Spleen (tissue), 11 donors: ENCODE measurements at regions not wholly inside any gene's neighbourhood (a gene's known extent, or its start where the extent isn't known, plus 50 kb on each side); places are given as distances from the start of the nearest gene placed in this dataset.

Experiments used
- DNase-seq: peaks from one replicate; pipeline ENCODE4 v3.0.0-alpha.2; 2020
- H3K27ac ChIP-seq, 8 donors: fragments of 200-600 bp; sonication (generic) in 7 of 8; 1 replicate in 4 of 8; 2 replicates in 4 of 8; pipeline versions ENCODE4 v1.5.0 to v1.8.0; 2016 to 2021; ENCODE audit warnings: inconsistent platforms in 4 of 8, mild to moderate bottlenecking in 4 of 8, moderate library complexity in 1 of 8
- H3K27me3 ChIP-seq, 7 donors: fragments of 200-600 bp; sonication (generic) in 6 of 7; replicated peaks in 1 of 7; 1 replicate in 4 of 7; 2 replicates in 3 of 7; pipeline versions ENCODE4 v1.5.0 to v1.8.0; 2016 to 2021; ENCODE audit warnings: inconsistent platforms in 3 of 7, mild to moderate bottlenecking in 1 of 7
- H3K36me3 ChIP-seq, 6 donors: fragments of 200-600 bp; sonication (generic) in 5 of 6; 1 replicate in 4 of 6; 2 replicates in 2 of 6; pipeline versions ENCODE4 v1.5.0 to v1.8.0; 2016 to 2021; ENCODE audit warnings: inconsistent platforms in 2 of 6
- H3K4me1 ChIP-seq, 6 donors: fragments of 200-600 bp; sonication (generic) in 5 of 6; 1 replicate in 3 of 6; 2 replicates in 3 of 6; pipeline versions ENCODE4 v1.5.0 to v1.8.0; 2016 to 2021; ENCODE audit warnings: inconsistent platforms in 3 of 6
- H3K4me3 ChIP-seq, 8 donors: fragments of 200-600 bp; sonication (generic) in 7 of 8; 1 replicate in 4 of 8; 2 replicates in 4 of 8; pipeline versions ENCODE4 v1.5.0 to v1.8.0; 2016 to 2021; ENCODE audit warnings: inconsistent platforms in 4 of 8, mild to moderate bottlenecking in 4 of 8, moderate library complexity in 2 of 8
- H3K9me3 ChIP-seq, 8 donors: fragments of 200-600 bp; sonication (generic) in 7 of 8; 1 replicate in 4 of 8; 2 replicates in 4 of 8; pipeline versions ENCODE4 v1.5.0 to v1.8.0; 2016 to 2021; ENCODE audit warnings: inconsistent platforms in 4 of 8
- CTCF ChIP-seq, 11 experiments: fragments of 200-600 bp in 7 of 11; fragments of 450-650 bp in 4 of 11; sonication (generic) in 4 of 11; IDR thresholded peaks in 8 of 11; conservative IDR thresholded peaks in 3 of 11; 1 replicate in 7 of 11; 2 replicates in 4 of 11; pipeline versions ENCODE4 v1.4.0 to v1.8.0; 2016 to 2021; ENCODE audit warnings: antibody characterized with exemption in 11 of 11, inconsistent platforms in 4 of 11, mild to moderate bottlenecking in 1 of 11
- POLR2A ChIP-seq, 3 donors: fragments of 450-650 bp; IDR thresholded peaks; one replicate each; pipeline ENCODE4 v1.5.1; 2017; ENCODE audit warnings: antibody characterized with exemption in 3 of 3, mild to moderate bottlenecking in 1 of 3
- POLR2AphosphoS5 ChIP-seq, 3 donors: sonication (generic); formaldehyde crosslinking; IDR thresholded peaks; one replicate each; pipeline ENCODE4 v1.5.1; 2017; ENCODE audit warnings: antibody characterized with exemption in 3 of 3
- WGBS, 5 donors: extraction: QIAGEN DNeasy Blood & Tissue Kit in 3 of 5; methylation state at CpG; one replicate each; pipeline versions ENCODE4 v1.1.5 to v1.1.7; 2013 to 2018; 5-methylcytosine and 5-hydroxymethylcytosine counted together
- intact Hi-C: fragments of 100-400 bp; cut with DNase I; formaldehyde crosslinking; loops from one replicate; pipeline ENCODE4 v1.15.0; 2023; ENCODE audit warnings: low total_unique reads
- donor health status: healthy with polysubstance abuse.
- donor health status: DM: no; HTN: no; CAD: no; lungs with moderate emphysema.
- donor health status: DM: no; HTN: no; CAD: no.
- donor health status: Bipolar disorder and iron deficiency.
- donor health status: healthy.
- donor health status: DM: no; HTN: no; CAD: no.
- donor health status: DM: yes; HTN: yes; CAD: no.

DNA sequence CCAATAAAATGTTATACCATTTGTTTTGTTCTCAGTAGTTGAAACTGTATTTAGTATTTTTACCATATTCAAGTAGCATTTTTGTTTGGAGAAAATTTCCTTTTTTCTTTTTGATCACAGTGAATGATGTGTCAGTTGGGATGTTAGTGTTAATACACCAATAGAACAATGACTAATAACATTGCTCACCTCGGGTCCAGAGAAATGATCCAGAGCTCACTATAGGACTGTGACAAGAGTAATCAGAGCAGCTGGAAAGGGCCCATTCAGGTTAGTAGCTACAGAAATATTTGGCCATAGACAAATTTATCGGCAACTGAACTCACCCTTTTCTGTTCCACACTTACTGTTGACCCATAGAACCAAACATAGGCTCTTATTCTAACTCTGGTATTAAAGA lies 989.2 kb downstream of the TLE4 start:
- TF ChIP-seq POLR2A (IDR thresholded peaks at IDR 0.05): no peak
- TF ChIP-seq POLR2AphosphoS5 (IDR thresholded peaks at IDR 0.05): no peak
- TF ChIP-seq CTCF (IDR thresholded peaks at IDR 0.05 in 8 of 11, conservative IDR thresholded peaks at IDR 0.05 in 3 of 11): no peak
- peaks cover 0 to 10% (median 0%) of the 10 kb centered on the region in 8 donors for H3K9me3 ChIP-seq
- WGBS, 5 donors: 87 to 95% (median 87%) methylated on average over 2 of the region's 2 CpGs
- H3K27me3 ChIP-seq: no peaks in the 10 kb centered on the region
- no peak overlapping the region for H3K27ac ChIP-seq
- H3K36me3 ChIP-seq: no peaks in the 10 kb centered on the region
- no peaks in the 10 kb centered on the region for H3K4me1 ChIP-seq
- intact Hi-C loops: no loop called here
- no peak for DNase-seq
- no peak overlapping the region for H3K4me3 ChIP-seq

DNA sequence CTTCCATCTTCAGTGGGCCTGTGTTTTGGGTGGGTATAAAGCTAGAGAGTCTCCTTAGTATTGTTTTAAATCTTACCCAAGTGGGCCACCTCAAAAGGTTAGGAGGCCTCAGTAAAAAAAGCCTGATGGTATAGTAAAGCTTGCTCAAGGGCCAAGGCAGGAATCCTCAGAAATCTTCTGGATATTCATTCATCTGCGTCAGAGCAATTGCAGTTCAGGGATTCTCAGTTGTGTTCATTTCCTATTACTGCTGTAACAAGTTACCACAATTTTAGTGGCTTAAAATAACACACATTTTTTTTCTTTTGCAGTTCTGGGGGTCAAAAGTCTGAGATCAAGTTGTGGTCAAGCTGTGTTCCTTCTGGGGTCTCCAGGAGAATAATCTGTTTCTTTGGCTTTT lies 985.5 kb downstream of the TLE4 start:
- no peaks in the 10 kb centered on the region for H3K36me3 ChIP-seq
- 63 to 88% (median 68%) methylated on average over 1 of the region's 1 CpG for whole genome bisulfite sequencing, 5 donors
- no peak for TF ChIP-seq CTCF (IDR thresholded peaks at IDR 0.05 in 8 of 11, conservative IDR thresholded peaks at IDR 0.05 in 3 of 11)
- TF ChIP-seq POLR2A (IDR thresholded peaks at IDR 0.05): no peak
- no peak for TF ChIP-seq POLR2AphosphoS5 (IDR thresholded peaks at IDR 0.05)
- H3K9me3 ChIP-seq: no peaks in the 10 kb centered on the region
- intact Hi-C loops: no loop called here
- no peak overlapping the region for H3K4me3 ChIP-seq
- no peak overlapping the region for H3K27ac ChIP-seq
- DNase-seq: no peak
- no peaks in the 10 kb centered on the region for H3K27me3 ChIP-seq
- no peaks in the 10 kb centered on the region for H3K4me1 ChIP-seq

- TF ChIP-seq CTCF (IDR thresholded peaks at IDR 0.05 in 8 of 11, conservative IDR thresholded peaks at IDR 0.05 in 3 of 11) (no peak), POLR2AphosphoS5 (IDR thresholded peaks at IDR 0.05) (no peak), POLR2A (IDR thresholded peaks at IDR 0.05) (no peak)
- Histone ChIP-seq H3K4me3 (no peak overlapping the region), H3K4me1 (no peaks in the 10 kb centered on the region), H3K27ac (no peak overlapping the region), H3K36me3 (no peaks in the 10 kb centered on the region), H3K27me3 (no peaks in the 10 kb centered on the region), H3K9me3 (no peaks in the 10 kb centered on the region)
- intact Hi-C loops: no loop called here
- DNase-seq: no peak
Observed at GRCh38 chr9:80556631-80557030, 984.9 kb downstream of the TLE4 start.

GRCh38 chr9:80555782-80556325 lies 984.1 kb downstream of the TLE4 start:
- TF ChIP-seq CTCF (IDR thresholded peaks at IDR 0.05 in 8 of 11, conservative IDR thresholded peaks at IDR 0.05 in 3 of 11): no peak
- no peak for TF ChIP-seq POLR2AphosphoS5 (IDR thresholded peaks at IDR 0.05)
- no peak for TF ChIP-seq POLR2A (IDR thresholded peaks at IDR 0.05)
- no peak for DNase-seq

More at GRCh38 chr9:80555782-80556325, 984.1 kb downstream of the TLE4 start:
- Histone ChIP-seq H3K36me3 (no peaks in the 10 kb centered on the region), H3K4me3 (no peak overlapping the region), H3K9me3 (no peaks in the 10 kb centered on the region), H3K27me3 (no peaks in the 10 kb centered on the region), H3K4me1 (no peaks in the 10 kb centered on the region), H3K27ac (no peak overlapping the region)
- intact Hi-C loops: no loop called here
- WGBS, 5 donors: 30 to 70% (median 60%) methylated on average over 2 of the region's 2 CpGs
